ENCODE measurements at regions not wholly inside any gene's neighbourhood (a gene's known extent, or its start where the extent isn't known, plus 50 kb on each side); places are given as distances from the start of the nearest gene placed in this dataset.
"Not testable (repeated sequence)": the region's sequence is repeated elsewhere in the genome, so short reads cannot be mapped to it uniquely, and the experiment has no call there.

GRCh38 chr6:71360556-71361335 is 72.1 kb downstream of the OGFRL1 start:
- FAIRE-seq = not testable (repeated sequence)

DNA sequence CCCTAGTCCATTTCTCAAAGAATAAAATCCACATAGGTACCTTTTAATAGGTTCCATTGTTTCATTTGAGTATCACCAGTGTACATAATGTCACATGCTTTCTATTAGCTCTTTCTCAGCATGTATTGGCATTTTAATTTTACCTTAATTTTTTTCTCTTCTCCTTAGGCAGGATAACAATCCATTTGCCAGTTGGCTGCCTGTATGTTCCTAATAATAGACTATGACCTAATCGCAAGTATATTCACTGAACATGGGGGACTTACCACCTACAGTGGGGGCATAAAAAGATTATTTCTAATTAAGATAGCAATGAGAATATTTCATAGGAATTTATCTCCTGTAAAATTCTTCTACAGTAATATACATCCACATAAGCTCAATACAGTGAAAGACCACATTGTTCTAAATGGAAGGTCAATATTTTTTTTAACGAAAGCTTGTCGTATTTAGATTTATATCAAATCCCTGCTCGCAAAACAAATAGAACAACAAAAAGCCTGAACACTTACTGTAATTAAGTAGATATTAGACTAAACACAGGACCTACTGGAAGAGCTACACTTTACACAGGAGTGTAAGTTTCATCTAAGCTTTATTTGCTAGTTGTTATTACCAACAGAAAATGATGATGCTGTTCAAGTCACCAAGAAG is 76.4 kb downstream of the OGFRL1 start:
- no peak for FAIRE-seq

GRCh38 chr6:71367756-71368155 is 79.1 kb downstream of the OGFRL1 start:
- FAIRE-seq = no peak

DNA sequence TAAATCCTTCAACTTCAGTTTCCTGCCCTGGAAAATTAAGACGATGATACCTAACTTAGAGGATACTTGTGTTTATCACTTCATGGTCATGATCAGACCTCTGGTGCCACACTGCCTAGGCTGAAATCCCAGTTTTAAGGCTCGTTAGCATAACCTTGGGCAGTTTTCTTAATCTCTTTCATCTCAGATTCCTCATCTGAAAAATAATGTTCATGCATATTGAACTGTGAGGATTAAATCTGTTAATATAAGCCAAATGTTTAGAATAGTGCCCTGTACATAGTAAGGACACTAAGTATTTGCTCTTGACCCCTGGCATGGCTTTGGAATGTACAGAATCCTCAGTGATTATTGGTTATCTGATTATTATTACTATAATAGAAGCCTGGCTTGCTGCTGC is 79.7 kb downstream of the OGFRL1 start:
- FAIRE-seq = no peak

DNA sequence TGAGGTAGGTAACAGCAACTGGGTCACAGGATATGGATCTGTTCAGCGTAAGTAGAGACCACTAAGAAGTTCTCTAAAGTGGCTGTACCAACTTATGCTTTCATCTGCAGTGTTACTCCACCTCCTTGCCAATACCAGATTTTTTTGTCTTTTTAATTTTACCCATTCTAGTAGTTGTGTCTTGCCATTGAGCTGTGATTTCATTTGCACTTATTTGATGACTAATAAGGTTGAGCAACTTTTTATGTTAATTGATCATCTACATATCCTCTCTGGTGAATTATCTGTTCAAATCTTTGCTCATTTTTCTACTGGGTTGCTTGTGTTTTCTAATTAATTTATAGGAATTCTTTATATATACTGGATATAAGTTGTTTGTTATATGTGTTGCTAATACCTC is 82.9 kb downstream of the OGFRL1 start:
- FAIRE-seq = no peak

GRCh38 chr6:71373943-71374342 is 85.3 kb downstream of the OGFRL1 start:
- FAIRE-seq = no peak

- no peak for FAIRE-seq
Measured at GRCh38 chr6:71375676-71376075, 87.1 kb downstream of the OGFRL1 start.

- FAIRE-seq = no peak
Measured at GRCh38 chr6:71376830-71377229, 88.2 kb downstream of the OGFRL1 start.

- FAIRE-seq = no peak
Measured at GRCh38 chr6:71383476-71383875, 94.9 kb downstream of the OGFRL1 start.

- FAIRE-seq = no peak
Measured at GRCh38 chr6:71383901-71384489, 95.4 kb downstream of the OGFRL1 start.

DNA sequence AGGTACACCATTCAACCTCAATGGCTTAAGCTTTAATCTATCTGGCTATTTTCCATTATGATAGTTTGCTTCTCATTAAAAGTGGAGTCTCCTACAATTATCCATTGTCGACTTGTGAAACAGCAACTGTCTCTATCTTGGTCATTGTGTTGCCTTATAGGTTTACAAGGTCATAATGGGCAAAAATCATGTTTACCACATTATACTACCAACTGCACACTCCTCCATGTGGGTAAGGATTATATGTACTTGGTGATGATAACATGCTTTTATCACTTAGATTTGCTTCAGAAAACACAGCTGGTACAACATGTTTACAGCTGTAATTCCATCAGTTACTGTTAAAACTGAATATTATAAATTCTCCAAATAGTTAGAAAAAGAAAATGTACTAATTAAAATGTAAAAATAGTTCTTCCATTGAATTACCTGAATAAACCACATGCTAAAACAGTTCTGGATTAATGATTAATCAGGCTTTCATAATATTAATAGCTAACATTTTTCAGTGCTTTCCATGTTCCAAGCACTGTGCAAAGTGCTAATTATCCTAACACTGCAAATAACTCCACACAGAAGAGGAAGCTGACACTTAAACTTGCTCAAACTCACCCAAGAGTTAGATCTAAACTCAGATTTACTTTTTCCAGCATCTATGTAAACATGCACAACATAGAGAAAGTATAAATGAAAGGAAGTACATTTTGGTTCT is 96.7 kb downstream of the OGFRL1 start:
- no peak for FAIRE-seq

- FAIRE-seq = no peak
Measured at GRCh38 chr6:71386215-71386614, 97.6 kb downstream of the OGFRL1 start.

- FAIRE-seq = no peak
Measured at GRCh38 chr6:71387179-71387578, 98.6 kb downstream of the OGFRL1 start.

- no peak for FAIRE-seq
Measured at GRCh38 chr6:71388068-71388744, 99.6 kb downstream of the OGFRL1 start.

DNA sequence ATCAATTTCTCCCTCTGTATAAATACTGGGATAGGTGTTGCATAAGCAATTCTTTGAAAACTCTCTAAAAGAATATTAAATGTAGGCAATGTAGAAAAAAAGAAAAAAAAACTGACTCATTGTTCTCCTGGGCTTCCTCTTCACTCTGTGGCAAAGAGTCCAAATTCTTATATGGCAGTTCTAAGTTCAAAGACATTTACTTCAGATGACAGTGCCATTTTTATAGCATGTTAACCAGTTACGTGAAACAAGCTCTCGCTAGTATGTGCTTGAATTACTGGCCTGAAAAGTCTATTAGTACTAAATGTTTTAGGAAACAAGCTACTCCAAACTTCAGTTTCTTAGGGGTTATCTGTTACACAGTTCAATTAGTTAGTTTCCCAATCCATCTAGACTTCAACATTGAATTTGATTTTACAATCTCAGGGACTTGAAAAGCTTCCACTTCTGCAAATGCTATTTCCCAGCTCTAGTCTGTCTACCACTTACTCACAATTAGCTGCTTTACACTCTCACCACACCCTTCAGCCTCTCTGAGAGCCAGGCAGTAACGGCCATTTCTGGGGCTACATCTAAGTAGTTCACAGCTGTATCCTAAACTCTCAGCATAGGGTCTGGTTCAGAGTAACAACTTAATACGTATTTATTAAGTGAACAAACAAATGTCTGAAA is 100.4 kb downstream of the OGFRL1 start:
- peak; percentile 14 for FAIRE-seq

GRCh38 chr6:71391126-71391525 is 102.5 kb downstream of the OGFRL1 start:
- no peak for FAIRE-seq

DNA sequence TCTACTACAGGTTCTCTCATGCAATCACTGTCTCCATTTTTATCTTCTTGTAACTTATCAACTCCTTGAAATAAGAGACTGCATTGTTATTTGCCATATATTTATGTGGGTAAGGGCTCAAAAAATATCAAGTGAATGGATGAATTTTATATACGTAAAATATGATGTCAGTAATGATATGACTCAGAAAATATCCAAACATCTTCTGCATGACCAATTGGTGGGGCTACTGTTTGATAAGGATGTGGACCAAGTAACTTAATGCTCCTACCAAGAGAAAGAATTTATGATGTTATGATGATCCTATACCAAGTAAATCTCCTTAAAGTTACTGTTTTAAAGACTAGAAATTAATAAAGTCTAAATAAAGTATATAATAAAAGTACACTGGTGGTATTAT is 103.7 kb downstream of the OGFRL1 start:
- FAIRE-seq = no peak

GRCh38 chr6:71393471-71393870 is 104.9 kb downstream of the OGFRL1 start:
- FAIRE-seq = no peak

GRCh38 chr6:71393981-71394432 is 105.4 kb downstream of the OGFRL1 start:
- FAIRE-seq = no peak

DNA sequence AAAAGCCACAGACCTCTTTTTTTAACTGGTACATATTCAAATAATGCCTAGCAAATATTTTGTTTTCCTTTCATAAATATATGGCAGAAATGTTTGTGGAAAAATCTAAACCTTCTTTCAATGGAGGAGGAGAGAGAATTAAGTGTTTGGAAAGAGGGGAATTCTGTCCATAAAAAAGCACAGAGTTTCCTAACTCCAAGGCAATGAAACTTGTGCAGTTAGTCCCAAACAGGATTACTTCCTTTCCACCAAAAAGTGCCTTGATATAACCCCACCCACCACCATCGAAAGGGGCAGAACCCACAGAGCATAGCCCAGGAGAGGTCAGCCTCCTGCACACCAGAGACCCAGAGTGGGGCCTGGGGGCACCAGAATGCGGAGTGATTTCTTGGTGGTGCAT is 106.3 kb downstream of the OGFRL1 start:
- no peak for FAIRE-seq

DNA sequence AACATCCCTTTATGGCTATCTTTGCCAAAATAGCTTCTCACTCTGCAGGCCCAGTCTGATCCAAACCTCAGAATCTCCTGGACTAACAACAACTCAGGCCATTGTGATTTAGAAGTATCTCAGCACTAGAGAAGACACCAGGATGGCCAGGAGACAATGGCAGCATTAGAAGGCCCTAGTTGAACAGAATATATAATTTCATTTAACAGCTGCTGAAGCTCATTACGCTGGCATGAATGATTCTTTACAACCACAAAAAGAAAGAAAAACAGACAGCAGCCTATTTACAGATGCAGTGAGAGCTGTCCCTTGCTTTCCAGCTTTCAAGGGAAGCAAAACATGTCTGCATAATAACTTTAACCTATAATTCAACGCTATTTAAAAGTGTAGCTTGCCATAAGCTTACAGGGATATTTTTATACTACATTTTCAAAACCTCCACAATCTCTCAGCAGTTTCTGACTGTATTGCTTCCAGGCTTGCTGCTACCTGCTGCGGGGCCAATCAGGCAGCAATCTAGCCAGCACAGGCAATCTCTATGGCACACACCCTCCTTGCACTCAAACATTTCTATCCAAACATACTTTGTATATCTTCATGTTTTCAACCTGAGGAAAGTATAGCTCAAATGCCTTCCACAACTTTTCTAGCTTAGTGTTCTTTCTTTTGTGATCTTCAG is 107.3 kb downstream of the OGFRL1 start:
- FAIRE-seq = no peak

DNA sequence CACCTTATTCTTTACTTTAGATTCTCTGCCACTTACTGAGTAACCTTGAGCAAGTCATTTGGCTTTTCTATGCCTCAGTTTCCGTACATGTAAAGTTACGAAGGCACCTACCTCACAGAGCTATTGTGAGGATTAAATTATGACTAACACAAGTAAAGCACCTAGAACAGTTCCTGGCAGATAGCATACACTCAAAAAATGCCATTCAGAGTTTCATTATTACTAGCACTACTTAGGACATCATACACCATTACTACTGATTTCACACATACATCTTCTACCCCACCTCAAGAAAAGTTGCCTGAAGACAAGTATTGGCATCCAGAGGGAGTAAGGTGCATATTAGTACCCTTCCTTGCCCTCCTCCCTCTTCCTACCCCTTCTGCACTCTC is 107.8 kb downstream of the OGFRL1 start:
- no peak for FAIRE-seq
